HEK293T (cell line): ENCODE measurements at regions not wholly inside any gene's neighbourhood (a gene's known extent, or its start where the extent isn't known, plus 50 kb on each side); places are given as distances from the start of the nearest gene placed in this dataset.

Experiments used
- ARNT ChIP-seq: fragments of 450-650 bp; IDR thresholded peaks from 2 replicates; pipeline ENCODE4 v1.6.1; 2017; ENCODE audit warnings: mild to moderate bottlenecking
- BHLHE40 ChIP-seq: fragments of 450-650 bp; IDR thresholded peaks from 2 replicates; pipeline ENCODE4 v1.6.1; 2016; ENCODE audit warnings: mild to moderate bottlenecking, moderate library complexity, borderline replicate concordance
- CTBP1 ChIP-seq: fragments of 450-650 bp; IDR thresholded peaks from 2 replicates; pipeline ENCODE4 v1.6.1; 2016; ENCODE audit warnings: borderline replicate concordance
- ELF4 ChIP-seq: fragments of 450-650 bp; IDR thresholded peaks from 2 replicates; pipeline ENCODE4 v1.6.1; 2017; ENCODE audit warnings: antibody characterized with exemption
- FOXA1 ChIP-seq: fragments of 450-650 bp; IDR thresholded peaks from 2 replicates; pipeline ENCODE4 v1.6.1; 2016; ENCODE audit warnings: mild to moderate bottlenecking
- FOXK2 ChIP-seq: fragments of 450-650 bp; IDR thresholded peaks from 2 replicates; pipeline ENCODE4 v1.6.1; 2016; ENCODE audit warnings: mild to moderate bottlenecking
- FOXM1 ChIP-seq: fragments of 450-650 bp; IDR thresholded peaks from 2 replicates; pipeline ENCODE4 v1.6.1; 2017; ENCODE audit warnings: mild to moderate bottlenecking, borderline replicate concordance
- HDGF ChIP-seq: fragments of 450-650 bp; IDR thresholded peaks from 2 replicates; pipeline ENCODE4 v1.6.1; 2017; ENCODE audit warnings: antibody characterized with exemption, borderline replicate concordance
- L3MBTL2 ChIP-seq: fragments of 450-650 bp; conservative IDR thresholded peaks from 2 replicates; pipeline ENCODE4 v1.6.1; 2016; ENCODE audit warnings: mild to moderate bottlenecking
- NFRKB ChIP-seq: fragments of 450-650 bp; IDR thresholded peaks from 2 replicates; pipeline ENCODE4 v1.6.1; 2016; ENCODE audit warnings: mild to moderate bottlenecking, moderate library complexity
- SP1 ChIP-seq: fragments of 450-650 bp; IDR thresholded peaks from 2 replicates; pipeline ENCODE4 v1.6.1; 2017
- SUZ12 ChIP-seq: fragments of 450-650 bp; IDR thresholded peaks from 2 replicates; pipeline ENCODE4 v1.6.1; 2016; ENCODE audit warnings: mild to moderate bottlenecking
- TF ChIP-seq, protein P1 (sequence below): fragments of 450-650 bp; IDR thresholded peaks from 2 replicates; pipeline ENCODE4 v1.6.1; 2016

DNA sequence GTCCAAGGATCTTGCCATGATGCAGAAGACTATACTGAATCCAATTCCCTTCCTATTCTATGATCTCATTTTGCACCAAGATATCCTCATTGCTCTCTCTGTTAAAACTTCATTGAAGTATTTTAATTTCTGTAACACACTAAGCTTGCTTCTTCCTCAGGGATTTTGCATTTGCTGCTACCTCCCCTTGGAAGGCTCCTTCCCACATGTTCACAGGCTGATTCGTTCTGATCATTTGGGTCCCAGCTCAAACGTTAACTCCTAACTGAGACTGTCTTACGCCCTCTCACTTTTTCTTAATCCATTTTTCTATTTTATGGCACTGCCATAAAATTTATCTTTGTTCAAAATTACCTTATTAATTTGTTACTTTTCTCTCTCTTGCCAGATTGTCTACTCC, 713.0 kb upstream of the LRRC4C start:
- TF ChIP-seq ELF4 (no peak), ARNT (no peak), SP1 (no peak), NFRKB (no peak), FOXM1 (no peak), BHLHE40 (no peak), SUZ12 (no peak), FOXK2 (no peak), FOXA1 (no peak), L3MBTL2 (no peak), HDGF (no peak), CTBP1 (no peak)
- TF ChIP-seq, protein P1, sequence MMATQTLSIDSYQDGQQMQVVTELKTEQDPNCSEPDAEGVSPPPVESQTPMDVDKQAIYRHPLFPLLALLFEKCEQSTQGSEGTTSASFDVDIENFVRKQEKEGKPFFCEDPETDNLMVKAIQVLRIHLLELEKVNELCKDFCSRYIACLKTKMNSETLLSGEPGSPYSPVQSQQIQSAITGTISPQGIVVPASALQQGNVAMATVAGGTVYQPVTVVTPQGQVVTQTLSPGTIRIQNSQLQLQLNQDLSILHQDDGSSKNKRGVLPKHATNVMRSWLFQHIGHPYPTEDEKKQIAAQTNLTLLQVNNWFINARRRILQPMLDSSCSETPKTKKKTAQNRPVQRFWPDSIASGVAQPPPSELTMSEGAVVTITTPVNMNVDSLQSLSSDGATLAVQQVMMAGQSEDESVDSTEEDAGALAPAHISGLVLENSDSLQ, result no peak
